Sigmoid colon (tissue), 6 donors: ENCODE measurements at regions not wholly inside any gene's neighbourhood (a gene's known extent, or its start where the extent isn't known, plus 50 kb on each side); places are given as distances from the start of the nearest gene placed in this dataset.

Experiments
- DNase-seq: peaks from one replicate; pipeline ENCODE4 v3.0.0-alpha.2; 2019
- H3K27ac ChIP-seq, 4 donors: fragments of 200-600 bp; sonication (generic); one replicate each; pipeline ENCODE4 v1.5.1; 2016 to 2019; ENCODE audit warnings: mild to moderate bottlenecking in 1 of 4
- H3K27me3 ChIP-seq, 3 donors: fragments of 200-600 bp; sonication (generic); one replicate each; pipeline ENCODE4 v1.5.1; 2019; ENCODE audit warnings: mild to moderate bottlenecking in 1 of 3
- H3K36me3 ChIP-seq, 4 donors: fragments of 200-600 bp; sonication (generic); one replicate each; pipeline ENCODE4 v1.5.1; 2016 to 2019
- H3K4me1 ChIP-seq, 4 donors: fragments of 200-600 bp; sonication (generic); one replicate each; pipeline ENCODE4 v1.5.1; 2017 to 2019
- H3K4me3 ChIP-seq, 4 donors: fragments of 200-600 bp; sonication (generic); one replicate each; pipeline ENCODE4 v1.5.1; 2017 to 2019; ENCODE audit warnings: mild to moderate bottlenecking in 2 of 4, moderate library complexity in 1 of 4
- H3K9me3 ChIP-seq, 4 donors: fragments of 200-600 bp in 3 of 4; sonication (generic) in 3 of 4; one replicate each; pipeline versions ENCODE4 v1.5.1 to v1.6.1; 2013 to 2019
- EP300 ChIP-seq, 4 donors: sonication (generic); formaldehyde crosslinking; IDR thresholded peaks; one replicate each; pipeline ENCODE4 v1.6.1; 2017; ENCODE audit warnings: antibody characterized with exemption in 4 of 4
- POLR2A ChIP-seq, 2 donors: fragments of 450-650 bp; IDR thresholded peaks; one replicate each; pipeline ENCODE4 v1.6.1; 2016; ENCODE audit warnings: antibody characterized with exemption in 2 of 2, mild to moderate bottlenecking in 2 of 2, moderate library complexity in 2 of 2
- POLR2AphosphoS5 ChIP-seq, 4 donors: sonication (generic); formaldehyde crosslinking; IDR thresholded peaks; one replicate each; pipeline ENCODE4 v1.6.1; 2017; ENCODE audit warnings: antibody characterized with exemption in 4 of 4
- WGBS, 2 donors: extraction: QIAGEN DNeasy Blood & Tissue Kit; methylation state at CpG; one replicate each; pipeline ENCODE4 v1.1.7; 2013; 5-methylcytosine and 5-hydroxymethylcytosine counted together
- intact Hi-C: fragments of 100-400 bp; cut with DNase I; formaldehyde crosslinking; loops from one replicate; pipeline ENCODE4 v1.15.1; 2023
- TF ChIP-seq, protein P1 (sequence below), 4 experiments: fragments of 450-650 bp in 3 of 4; fragments of 200-600 bp in 1 of 4; IDR thresholded peaks; one replicate each; pipeline ENCODE4 v1.5.1; 2016 to 2019; ENCODE audit warnings: antibody characterized with exemption in 4 of 4, mild to moderate bottlenecking in 3 of 4, moderate library complexity in 2 of 4
- donor health status: healthy with polysubstance abuse.
- donor health status: healthy.

GRCh38 chr16:5681966-5682365 is 584.4 kb upstream of the EEF2KMT start:
- Histone ChIP-seq H3K4me3 (no peak overlapping the region), H3K4me1 (no peaks in the 10 kb centered on the region), H3K27ac (no peak overlapping the region), H3K36me3 (no peaks in the 10 kb centered on the region), H3K9me3 (peaks cover 0 to 3% (median 0%) of the 10 kb centered on the region in 4 donors), H3K27me3 (no peaks in the 10 kb centered on the region)
- TF ChIP-seq POLR2AphosphoS5 (IDR thresholded peaks at IDR 0.05) (no peak), EP300 (IDR thresholded peaks at IDR 0.05) (no peak), POLR2A (IDR thresholded peaks at IDR 0.05) (no peak)
- TF ChIP-seq, protein P1, sequence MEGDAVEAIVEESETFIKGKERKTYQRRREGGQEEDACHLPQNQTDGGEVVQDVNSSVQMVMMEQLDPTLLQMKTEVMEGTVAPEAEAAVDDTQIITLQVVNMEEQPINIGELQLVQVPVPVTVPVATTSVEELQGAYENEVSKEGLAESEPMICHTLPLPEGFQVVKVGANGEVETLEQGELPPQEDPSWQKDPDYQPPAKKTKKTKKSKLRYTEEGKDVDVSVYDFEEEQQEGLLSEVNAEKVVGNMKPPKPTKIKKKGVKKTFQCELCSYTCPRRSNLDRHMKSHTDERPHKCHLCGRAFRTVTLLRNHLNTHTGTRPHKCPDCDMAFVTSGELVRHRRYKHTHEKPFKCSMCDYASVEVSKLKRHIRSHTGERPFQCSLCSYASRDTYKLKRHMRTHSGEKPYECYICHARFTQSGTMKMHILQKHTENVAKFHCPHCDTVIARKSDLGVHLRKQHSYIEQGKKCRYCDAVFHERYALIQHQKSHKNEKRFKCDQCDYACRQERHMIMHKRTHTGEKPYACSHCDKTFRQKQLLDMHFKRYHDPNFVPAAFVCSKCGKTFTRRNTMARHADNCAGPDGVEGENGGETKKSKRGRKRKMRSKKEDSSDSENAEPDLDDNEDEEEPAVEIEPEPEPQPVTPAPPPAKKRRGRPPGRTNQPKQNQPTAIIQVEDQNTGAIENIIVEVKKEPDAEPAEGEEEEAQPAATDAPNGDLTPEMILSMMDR (IDR thresholded peaks at IDR 0.05) = no peak
- DNase-seq = no peak
- intact Hi-C loops = no loop called here
- WGBS, 2 donors = 93 to 99% methylated on average over 3 of the region's 3 CpGs

DNA sequence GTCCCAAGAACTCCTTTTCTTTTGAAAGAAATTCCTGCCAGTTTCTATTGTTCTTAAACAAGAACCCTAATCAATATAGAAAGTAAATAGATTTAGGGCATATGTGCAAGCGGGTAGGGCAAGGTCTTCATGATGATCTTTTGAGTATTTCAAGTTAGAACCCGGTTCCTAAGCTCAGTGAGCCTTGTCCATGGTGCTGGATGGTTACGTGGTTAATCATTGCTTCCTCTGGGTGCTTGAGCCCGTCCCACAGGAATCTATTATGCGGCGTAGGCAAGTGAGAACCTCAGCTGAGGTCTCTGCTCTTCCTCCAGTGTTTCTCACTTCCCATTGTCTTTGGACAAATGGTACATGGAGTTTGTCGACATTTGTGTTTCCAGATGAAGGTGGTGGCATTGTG is 580.8 kb upstream of the EEF2KMT start:
- H3K4me3 ChIP-seq = no peak overlapping the region
- H3K4me1 ChIP-seq = no peaks in the 10 kb centered on the region
- no peak for DNase-seq
- H3K27me3 ChIP-seq = peaks cover 0 to 4% (median 0%) of the 10 kb centered on the region in 3 donors
- intact Hi-C loops = no loop called here
- 34 to 65% methylated on average over 7 of the region's 7 CpGs for WGBS, 2 donors
- no peak overlapping the region for H3K27ac ChIP-seq
- no peaks in the 10 kb centered on the region for H3K9me3 ChIP-seq
- TF ChIP-seq EP300 (IDR thresholded peaks at IDR 0.05) = no peak
- H3K36me3 ChIP-seq = no peaks in the 10 kb centered on the region

- H3K9me3 ChIP-seq = no peaks in the 10 kb centered on the region
- TF ChIP-seq, protein P1 (IDR thresholded peaks at IDR 0.05) = no peak
- TF ChIP-seq POLR2A (IDR thresholded peaks at IDR 0.05) = no peak
- no peak overlapping the region for H3K4me3 ChIP-seq
- intact Hi-C loops = no loop called here
- no peak overlapping the region for H3K27ac ChIP-seq
- DNase-seq = no peak
- no peaks in the 10 kb centered on the region for H3K36me3 ChIP-seq
- peaks cover 0 to 6% (median 0%) of the 10 kb centered on the region in 3 donors for H3K27me3 ChIP-seq
- WGBS, 2 donors = 79 to 90% methylated on average over 2 of the region's 2 CpGs
- H3K4me1 ChIP-seq = no peaks in the 10 kb centered on the region
These were observed 573.8 kb upstream of the EEF2KMT start for GRCh38 chr16:5671421-5671820.

- intact Hi-C loops = no loop called here
- TF ChIP-seq EP300 (IDR thresholded peaks at IDR 0.05) (no peak), POLR2AphosphoS5 (IDR thresholded peaks at IDR 0.05) (no peak), POLR2A (IDR thresholded peaks at IDR 0.05) (no peak)
- TF ChIP-seq, protein P1 (IDR thresholded peaks at IDR 0.05) = no peak
- WGBS, 2 donors = 66 to 87% methylated on average over 2 of the region's 2 CpGs
- Histone ChIP-seq H3K36me3 (no peaks in the 10 kb centered on the region), H3K4me1 (no peaks in the 10 kb centered on the region), H3K27ac (no peak overlapping the region), H3K27me3 (peaks cover 0 to 6% (median 0%) of the 10 kb centered on the region in 3 donors), H3K4me3 (no peak overlapping the region), H3K9me3 (no peaks in the 10 kb centered on the region)
- no peak for DNase-seq
These were observed 572.6 kb upstream of the EEF2KMT start for GRCh38 chr16:5670198-5670597.

GRCh38 chr16:5668553-5668952 is 571.0 kb upstream of the EEF2KMT start:
- Histone ChIP-seq H3K4me3 (no peak overlapping the region), H3K4me1 (no peaks in the 10 kb centered on the region), H3K27ac (no peak overlapping the region), H3K9me3 (no peaks in the 10 kb centered on the region), H3K27me3 (peaks cover 0 to 5% (median 0%) of the 10 kb centered on the region in 3 donors), H3K36me3 (no peaks in the 10 kb centered on the region)
- 51 to 63% methylated on average over 2 of the region's 2 CpGs for WGBS, 2 donors
- no peak for DNase-seq
- TF ChIP-seq POLR2AphosphoS5 (IDR thresholded peaks at IDR 0.05) (no peak), POLR2A (IDR thresholded peaks at IDR 0.05) (no peak), EP300 (IDR thresholded peaks at IDR 0.05) (no peak)
- TF ChIP-seq, protein P1 (IDR thresholded peaks at IDR 0.05) = no peak
- intact Hi-C loops = no loop called here
